Natural killer cell (primary cell): ENCODE measurements at regions not wholly inside any gene's neighbourhood (a gene's known extent, or its start where the extent isn't known, plus 50 kb on each side); places are given as distances from the start of the nearest gene placed in this dataset.

Source experiments
- ATAC-seq, 3 donors: fragments of 150-1000 bp in 2 of 3; fragments of 200-7000 bp in 1 of 3; cut with Tn5 transposase; 1 replicate in 1 of 3; 2 replicates in 2 of 3; pipeline ENCODE4 v1.10.0; 2021; ENCODE audit warnings: mild to moderate bottlenecking in 2 of 3, moderate library complexity in 2 of 3
- DNase-seq, 2 donors: peaks; one replicate each; pipeline versions ENCODE4 v3.0.0 to v3.0.0-alpha.2; 2013 to 2021; ENCODE audit warnings: mixed read lengths in 1 of 2
- H3K27ac ChIP-seq: one replicate; pipeline ENCODE4 v1.5.1; 2013; ENCODE audit warnings: mild to moderate bottlenecking, low read length
- H3K27me3 ChIP-seq: one replicate; pipeline ENCODE4 v1.6.1; 2013; ENCODE audit warnings: low read length; ENCODE audit not compliant: control insufficient read depth, insufficient read depth
- H3K36me3 ChIP-seq: one replicate; pipeline ENCODE4 v1.6.1; 2013; ENCODE audit warnings: low read length; ENCODE audit not compliant: control insufficient read depth, insufficient read depth
- H3K4me1 ChIP-seq: one replicate; pipeline ENCODE4 v1.6.1; 2013; ENCODE audit warnings: low read length; ENCODE audit not compliant: control insufficient read depth, insufficient read depth
- H3K4me3 ChIP-seq: one replicate; pipeline ENCODE4 v1.5.1; 2013; ENCODE audit warnings: low read length
- H3K9me3 ChIP-seq: one replicate; pipeline ENCODE4 v1.6.1; 2013; ENCODE audit warnings: low read length; ENCODE audit not compliant: control insufficient read depth, insufficient read depth
- H3K27ac Mint-ChIP-seq, 2 donors: one replicate each; pipeline ENCODE4 v1.8.0; 2022; ENCODE audit warnings: mild to moderate bottlenecking in 2 of 2, mixed read lengths in 2 of 2, moderate library complexity in 1 of 2
- H3K27me3 Mint-ChIP-seq, 2 donors: one replicate each; pipeline ENCODE4 v1.8.0; 2022; ENCODE audit warnings: low read depth in 2 of 2, mixed read lengths in 2 of 2
- H3K36me3 Mint-ChIP-seq: one replicate; pipeline ENCODE4 v1.8.0; 2022; ENCODE audit warnings: mixed read lengths
- H3K4me1 Mint-ChIP-seq, 2 donors: one replicate each; pipeline ENCODE4 v1.8.0; 2022; ENCODE audit warnings: mixed read lengths in 2 of 2
- H3K4me3 Mint-ChIP-seq: one replicate; pipeline ENCODE4 v1.8.0; 2022; ENCODE audit warnings: mild to moderate bottlenecking, moderate library complexity, mixed read lengths
- H3K9me3 Mint-ChIP-seq, 2 donors: one replicate each; pipeline ENCODE4 v1.8.0; 2022; ENCODE audit warnings: mixed read lengths in 2 of 2
- CTCF ChIP-seq: fragments of 200-600 bp; IDR thresholded peaks from one replicate; pipeline ENCODE4 v1.8.0; 2022; ENCODE audit warnings: antibody characterized with exemption
- WGBS: methylation state at CpG from one replicate; pipeline ENCODE4 v1.1.7; 2013; ENCODE audit warnings: missing lambda C conversion rate; ENCODE audit not compliant: insufficient coverage; 5-methylcytosine and 5-hydroxymethylcytosine counted together
- intact Hi-C: fragments of 100-400 bp; cut with micrococcal nuclease; formaldehyde crosslinking; loops from one replicate; pipeline ENCODE4 v1.14.2; 2022

- no peaks in the 10 kb centered on the region for H3K9me3 ChIP-seq
- H3K9me3 Mint-ChIP-seq: peaks cover 2 to 14% of the 10 kb centered on the region in 2 donors
- no peak overlapping the region for H3K4me3 Mint-ChIP-seq
- TF ChIP-seq CTCF: no peak
- ATAC-seq: no peak
- H3K36me3 Mint-ChIP-seq: no peaks in the 10 kb centered on the region
- H3K27me3 ChIP-seq: no peaks in the 10 kb centered on the region
- H3K27ac ChIP-seq: no peak overlapping the region
- H3K4me1 ChIP-seq: no peaks in the 10 kb centered on the region
- no peaks in the 10 kb centered on the region for H3K36me3 ChIP-seq
- no peaks in the 10 kb centered on the region for H3K27me3 Mint-ChIP-seq
- intact Hi-C loops: no loop called here
- no peak overlapping the region for H3K27ac Mint-ChIP-seq
- no peak for DNase-seq
- no CpG with 5 or more reads among the region's 3 CpGs for WGBS
- no peaks in the 10 kb centered on the region for H3K4me1 Mint-ChIP-seq
- H3K4me3 ChIP-seq: no peak overlapping the region
Measured at GRCh38 chr2:163475815-163476214, 260.0 kb downstream of the FIGN start.

GRCh38 chr2:163474889-163475288, 260.9 kb downstream of the FIGN start:
- no peaks in the 10 kb centered on the region for H3K4me1 Mint-ChIP-seq
- ATAC-seq: no peak
- DNase-seq: no peak
- H3K27me3 Mint-ChIP-seq: no peaks in the 10 kb centered on the region
- no peak overlapping the region for H3K27ac ChIP-seq
- 77% methylated on average over 4 of the region's 4 CpGs for WGBS
- no peaks in the 10 kb centered on the region for H3K4me1 ChIP-seq
- no peaks in the 10 kb centered on the region for H3K9me3 ChIP-seq
- H3K9me3 Mint-ChIP-seq: peaks cover 2 to 14% of the 10 kb centered on the region in 2 donors
- no peak for TF ChIP-seq CTCF
- H3K27ac Mint-ChIP-seq: no peak overlapping the region
- H3K4me3 Mint-ChIP-seq: no peak overlapping the region
- intact Hi-C loops: no loop called here
- no peak overlapping the region for H3K4me3 ChIP-seq
- H3K27me3 ChIP-seq: no peaks in the 10 kb centered on the region
- no peaks in the 10 kb centered on the region for H3K36me3 Mint-ChIP-seq
- H3K36me3 ChIP-seq: no peaks in the 10 kb centered on the region

DNA sequence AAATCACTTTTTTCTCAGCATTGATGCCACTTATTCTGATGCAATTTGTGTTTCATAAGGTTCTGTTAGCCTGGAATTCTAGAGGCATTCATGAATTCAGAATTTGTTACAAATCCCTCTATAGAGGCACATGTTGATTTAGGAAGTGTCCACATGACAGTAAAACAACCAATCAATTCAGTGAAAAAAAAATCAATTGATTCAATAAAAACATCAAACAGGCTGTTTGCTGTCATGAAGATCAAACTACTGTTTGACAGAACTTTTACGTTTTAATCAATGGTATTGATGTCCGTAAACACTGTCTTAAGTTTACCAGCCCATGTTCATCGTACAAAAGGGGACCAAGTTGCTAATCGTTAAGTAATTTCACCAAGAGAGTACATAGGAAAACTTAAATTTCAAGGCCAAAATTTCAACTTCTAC, 261.5 kb downstream of the FIGN start:
- no peak for TF ChIP-seq CTCF
- H3K4me1 Mint-ChIP-seq: no peaks in the 10 kb centered on the region
- ATAC-seq (no peak), DNase-seq (no peak)
- no peak overlapping the region for H3K27ac Mint-ChIP-seq
- H3K4me3 Mint-ChIP-seq: no peak overlapping the region
- intact Hi-C loops: no loop called here
- no peaks in the 10 kb centered on the region for H3K27me3 Mint-ChIP-seq
- peaks cover 2 to 14% of the 10 kb centered on the region in 2 donors for H3K9me3 Mint-ChIP-seq
- 88% methylated on average over 4 of the region's 4 CpGs for WGBS
- no peaks in the 10 kb centered on the region for H3K36me3 Mint-ChIP-seq
- Histone ChIP-seq H3K9me3 (no peaks in the 10 kb centered on the region), H3K27me3 (no peaks in the 10 kb centered on the region), H3K27ac (no peak overlapping the region), H3K36me3 (no peaks in the 10 kb centered on the region), H3K4me1 (no peaks in the 10 kb centered on the region), H3K4me3 (no peak overlapping the region)

DNA sequence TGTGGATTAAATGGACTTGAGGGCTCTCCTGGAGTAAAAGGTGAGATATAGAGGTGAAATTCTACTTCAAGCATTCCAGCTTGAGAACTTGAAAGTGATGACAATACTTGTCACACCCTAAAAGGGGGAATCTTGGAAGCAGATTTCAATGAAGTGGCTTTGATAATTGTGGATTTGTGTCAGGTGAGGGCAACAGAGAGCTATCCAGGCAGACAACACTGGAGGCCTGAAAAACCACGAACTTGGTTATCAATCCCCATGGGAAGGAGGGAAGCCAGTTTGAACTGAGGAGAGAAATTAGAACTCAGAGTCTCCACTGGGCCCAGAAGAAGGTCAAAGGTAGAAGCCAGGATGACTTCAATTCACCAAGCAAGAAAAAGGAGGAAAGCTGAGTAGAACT, 263.9 kb downstream of the FIGN start:
- intact Hi-C loops: no loop called here
- ATAC-seq (no peak), DNase-seq (no peak)
- peaks cover 2 to 10% of the 10 kb centered on the region in 2 donors for H3K9me3 Mint-ChIP-seq
- no peaks in the 10 kb centered on the region for H3K27me3 ChIP-seq
- no peaks in the 10 kb centered on the region for H3K4me1 ChIP-seq
- WGBS: 31% methylated on average over 1 of the region's 1 CpG
- H3K36me3 ChIP-seq: no peaks in the 10 kb centered on the region
- no peak overlapping the region for H3K27ac Mint-ChIP-seq
- TF ChIP-seq CTCF: no peak
- H3K27me3 Mint-ChIP-seq: no peaks in the 10 kb centered on the region
- H3K4me1 Mint-ChIP-seq: no peaks in the 10 kb centered on the region
- H3K9me3 ChIP-seq: no peaks in the 10 kb centered on the region
- no peaks in the 10 kb centered on the region for H3K36me3 Mint-ChIP-seq
- H3K4me3 ChIP-seq: no peak overlapping the region
- H3K4me3 Mint-ChIP-seq: no peak overlapping the region
- no peak overlapping the region for H3K27ac ChIP-seq
